GM10266 (cell line): ENCODE measurements at regions not wholly inside any gene's neighbourhood (a gene's known extent, or its start where the extent isn't known, plus 50 kb on each side); places are given as distances from the start of the nearest gene placed in this dataset.
"Not testable (repeated sequence)": the region's sequence is repeated elsewhere in the genome, so short reads cannot be mapped to it uniquely, and the experiment has no call there.

Source experiments
- DNase-seq: peaks from one replicate; pipeline ENCODE4 v3.0.0; 2012; ENCODE audit errors: extremely low spot score
- CTCF ChIP-seq: IDR thresholded peaks from 2 replicates; pipeline ENCODE4 v1.5.1; 2012; ENCODE audit warnings: mild to moderate bottlenecking, low read depth; ENCODE audit not compliant: control insufficient read depth, insufficient read depth; ENCODE audit errors: missing control alignments

DNA sequence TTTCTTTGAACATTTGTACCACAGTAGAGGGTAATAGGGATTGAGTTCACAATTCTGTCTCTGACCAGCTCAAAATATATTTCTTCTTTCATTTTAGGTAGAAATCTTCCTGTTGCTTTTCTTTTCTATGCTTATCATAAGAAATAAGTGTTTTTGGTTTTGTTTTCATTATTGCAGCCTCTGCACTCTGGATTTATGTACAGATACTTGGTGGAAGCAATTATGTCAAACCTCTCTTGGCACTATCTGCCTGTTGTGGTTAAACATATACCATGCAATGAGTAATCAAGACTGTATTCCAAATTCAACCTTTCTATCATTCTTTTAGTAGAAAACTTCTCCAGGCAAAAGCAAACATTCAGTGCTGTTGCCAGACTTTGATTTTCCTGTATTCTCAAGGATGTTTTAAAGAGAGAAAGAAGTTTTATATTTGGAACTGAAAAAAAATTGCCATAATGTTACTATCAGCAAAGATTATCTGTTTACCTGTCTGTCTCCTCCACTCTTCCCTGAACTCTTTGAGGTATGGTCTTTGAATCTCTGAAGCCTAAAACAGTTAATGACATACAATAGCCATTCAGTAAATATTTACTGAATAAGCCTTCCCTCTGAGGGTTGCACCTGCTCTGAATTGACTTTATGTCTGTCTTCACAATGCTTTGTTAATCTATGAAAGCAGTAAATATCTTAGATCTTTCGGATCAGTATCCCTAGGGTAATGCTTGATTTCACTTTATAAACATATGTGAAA lies 612.5 kb upstream of the PRR20A start:
- no peak for TF ChIP-seq CTCF
- no peak for DNase-seq

- DNase-seq: no peak
- no peak for TF ChIP-seq CTCF
Measured at GRCh38 chr13:56530096-56530495, 610.6 kb upstream of the PRR20A start.

- DNase-seq: not testable (repeated sequence)
Measured at GRCh38 chr13:56547921-56548320, 592.8 kb upstream of the PRR20A start.

DNA sequence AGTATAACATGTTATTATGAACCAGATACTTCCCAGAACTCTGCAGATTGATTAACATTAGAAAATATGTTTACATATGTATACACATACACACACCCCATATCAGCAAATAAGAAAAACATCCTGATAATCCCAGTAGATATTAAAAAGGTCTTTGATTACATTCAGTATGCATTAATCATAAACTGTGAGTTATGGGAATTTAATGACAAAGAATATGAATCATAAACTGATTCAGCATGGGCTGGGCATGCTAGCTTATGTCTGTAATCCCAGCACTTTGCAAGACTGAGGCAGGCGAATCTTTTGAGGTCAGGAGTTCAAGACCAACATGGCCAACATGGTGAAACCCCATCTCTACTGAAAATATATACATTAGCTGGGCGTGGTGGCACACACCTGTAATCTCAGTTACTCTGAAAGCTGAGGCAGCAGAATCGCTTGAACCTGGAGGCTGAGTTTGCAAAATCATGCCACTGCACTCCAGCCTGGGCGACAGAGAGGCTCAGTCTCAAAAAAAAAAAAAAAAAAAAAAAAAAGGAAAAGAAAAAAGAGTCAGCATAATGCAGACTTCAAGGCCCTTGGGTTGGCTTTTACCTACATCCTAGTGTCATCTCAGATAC lies 581.9 kb upstream of the PRR20A start:
- no peak for TF ChIP-seq CTCF
- DNase-seq: no peak

- no peak for TF ChIP-seq CTCF
- no peak for DNase-seq
Measured at GRCh38 chr13:56561327-56561726, 579.4 kb upstream of the PRR20A start.

- TF ChIP-seq CTCF: no peak
- no peak for DNase-seq
Measured at GRCh38 chr13:56563663-56564062, 577.1 kb upstream of the PRR20A start.

- DNase-seq: no peak
- no peak for TF ChIP-seq CTCF
Measured at GRCh38 chr13:56586976-56587375, 553.7 kb upstream of the PRR20A start.
